Body of pancreas (tissue), 4 donors: ENCODE measurements at regions not wholly inside any gene's neighbourhood (a gene's known extent, or its start where the extent isn't known, plus 50 kb on each side); places are given as distances from the start of the nearest gene placed in this dataset.

Experiments used
- ATAC-seq: fragments of 150-250 bp; one replicate; pipeline ENCODE4 v1.9.1; 2016
- DNase-seq, 4 donors: peaks; one replicate each; pipeline ENCODE4 v3.0.0-alpha.2; 2019
- H3K27ac ChIP-seq, 4 donors: fragments of 200-600 bp; sonication (generic); 1 replicate in 3 of 4; 2 replicates in 1 of 4; pipeline versions ENCODE4 v1.5.1 to v1.6.1; 2016 to 2019; ENCODE audit warnings: mild to moderate bottlenecking in 1 of 4, mixed read lengths in 1 of 4, moderate library complexity in 1 of 4
- H3K27me3 ChIP-seq, 2 donors: fragments of 200-600 bp; sonication (generic); one replicate each; pipeline ENCODE4 v1.6.0; 2016; ENCODE audit warnings: mild to moderate bottlenecking in 1 of 2
- H3K36me3 ChIP-seq, 2 donors: fragments of 200-600 bp; sonication (generic); replicated peaks in 1 of 2; 2 replicates each; pipeline ENCODE4 v1.5.1; 2016; ENCODE audit warnings: low read depth in 2 of 2; ENCODE audit not compliant: insufficient read depth in 1 of 2
- H3K4me1 ChIP-seq: fragments of 200-600 bp; sonication (generic); one replicate; pipeline ENCODE4 v1.6.0; 2016
- H3K4me3 ChIP-seq, 2 donors: fragments of 200-600 bp; sonication (generic); 1 replicate in 1 of 2; 2 replicates in 1 of 2; pipeline ENCODE4 v1.5.1; 2016 to 2019
- H3K9me3 ChIP-seq, 3 donors: fragments of 200-600 bp; sonication (generic); 1 replicate in 2 of 3; 2 replicates in 1 of 3; pipeline ENCODE4 v1.5.1; 2016
- CTCF ChIP-seq, 7 experiments: fragments of 450-650 bp in 4 of 7; fragments of 200-600 bp in 3 of 7; sonication (generic) in 3 of 7; IDR thresholded peaks; one replicate each; pipeline ENCODE4 v1.5.1; 2016 to 2019; ENCODE audit warnings: antibody characterized with exemption in 7 of 7
- POLR2A ChIP-seq, 3 donors: fragments of 450-650 bp; IDR thresholded peaks; one replicate each; pipeline ENCODE4 v1.6.1; 2016; ENCODE audit warnings: antibody characterized with exemption in 3 of 3, mild to moderate bottlenecking in 2 of 3
- WGBS, 2 donors: methylation state at CpG; one replicate each; pipeline ENCODE4 v1.1.5; 2017; 5-methylcytosine and 5-hydroxymethylcytosine counted together
- intact Hi-C: fragments of 100-400 bp; cut with DNase I; formaldehyde crosslinking; loops from one replicate; pipeline ENCODE4 v1.15.1; 2023

GRCh38 chr3:64828276-64828675 is 140.5 kb upstream of the ADAMTS9 start:
- intact Hi-C loops = no loop called here
- no peak for TF ChIP-seq CTCF (IDR thresholded peaks at IDR 0.05)
- no peak for TF ChIP-seq POLR2A (IDR thresholded peaks at IDR 0.05)
- Histone ChIP-seq H3K27ac (no peak overlapping the region), H3K4me1 (no peaks in the 10 kb centered on the region), H3K9me3 (no peaks in the 10 kb centered on the region), H3K36me3 (no peaks in the 10 kb centered on the region), H3K4me3 (no peak overlapping the region), H3K27me3 (no peaks in the 10 kb centered on the region)
- ATAC-seq (no peak), DNase-seq (no peak)

- DNase-seq (no peak), ATAC-seq (no peak)
- H3K4me3 ChIP-seq = no peak overlapping the region
- WGBS, 2 donors = 76 to 82% methylated on average over 2 of the region's 2 CpGs
- no peaks in the 10 kb centered on the region for H3K4me1 ChIP-seq
- no peaks in the 10 kb centered on the region for H3K27me3 ChIP-seq
- H3K9me3 ChIP-seq = no peaks in the 10 kb centered on the region
- no peak for TF ChIP-seq POLR2A (IDR thresholded peaks at IDR 0.05)
- no peak for TF ChIP-seq CTCF (IDR thresholded peaks at IDR 0.05)
- H3K36me3 ChIP-seq = no peaks in the 10 kb centered on the region
- intact Hi-C loops = no loop called here
- H3K27ac ChIP-seq = no peak overlapping the region
Observed at GRCh38 chr3:64827431-64827830, 139.6 kb upstream of the ADAMTS9 start.

- no peak for DNase-seq
Observed at GRCh38 chr3:64827019-64827418, 139.2 kb upstream of the ADAMTS9 start.

GRCh38 chr3:64825404-64826120 is 137.8 kb upstream of the ADAMTS9 start:
- Histone ChIP-seq H3K36me3 (no peaks in the 10 kb centered on the region), H3K4me3 (no peak overlapping the region), H3K4me1 (no peaks in the 10 kb centered on the region), H3K27me3 (no peaks in the 10 kb centered on the region), H3K9me3 (no peaks in the 10 kb centered on the region), H3K27ac (no peak overlapping the region)
- ATAC-seq (no peak), DNase-seq (no peak)
- whole genome bisulfite sequencing, 2 donors = 88 to 89% methylated on average over 2 of the region's 2 CpGs
- TF ChIP-seq POLR2A (IDR thresholded peaks at IDR 0.05) (no peak), CTCF (IDR thresholded peaks at IDR 0.05) (no peak)
- intact Hi-C loops = no loop called here

More at GRCh38 chr3:64827019-64827418, 139.2 kb upstream of the ADAMTS9 start:
- Histone ChIP-seq H3K27me3 (no peaks in the 10 kb centered on the region), H3K27ac (no peak overlapping the region), H3K4me3 (no peak overlapping the region), H3K9me3 (no peaks in the 10 kb centered on the region), H3K36me3 (no peaks in the 10 kb centered on the region), H3K4me1 (no peaks in the 10 kb centered on the region)
- intact Hi-C loops = no loop called here
- ATAC-seq = no peak
- TF ChIP-seq POLR2A (IDR thresholded peaks at IDR 0.05) = no peak
- no peak for TF ChIP-seq CTCF (IDR thresholded peaks at IDR 0.05)

GRCh38 chr3:64824394-64824909 is 136.7 kb upstream of the ADAMTS9 start:
- no peak overlapping the region for H3K27ac ChIP-seq
- TF ChIP-seq POLR2A (IDR thresholded peaks at IDR 0.05) (no peak), CTCF (IDR thresholded peaks at IDR 0.05) (no peak)
- H3K4me3 ChIP-seq = no peak overlapping the region
- H3K36me3 ChIP-seq = no peaks in the 10 kb centered on the region
- DNase-seq (no peak), ATAC-seq (no peak)
- intact Hi-C loops = no loop called here
- H3K27me3 ChIP-seq = no peaks in the 10 kb centered on the region
- no peaks in the 10 kb centered on the region for H3K9me3 ChIP-seq
- no peaks in the 10 kb centered on the region for H3K4me1 ChIP-seq
- WGBS, 2 donors = 81 to 88% methylated on average over 4 of the region's 4 CpGs
